ENCODE measurements at regions not wholly inside any gene's neighbourhood (a gene's known extent, or its start where the extent isn't known, plus 50 kb on each side); places are given as distances from the start of the nearest gene placed in this dataset.
"Not testable (repeated sequence)": the region's sequence is repeated elsewhere in the genome, so short reads cannot be mapped to it uniquely, and the experiment has no call there.

GRCh38 chr1:143717434-143717833, 254.4 kb downstream of the FAM72C start:
- no peaks in the 10 kb centered on the region for H3K9me3 ChIP-seq (ENCODE audit: insufficient read depth, low read length, severe bottlenecking)
- H3K4me2 ChIP-seq (ENCODE audit: insufficient read depth, low read length) = no peak overlapping the region
- no peaks in the 10 kb centered on the region for H3K36me3 ChIP-seq (ENCODE audit: insufficient read depth, low read length)
- no peak overlapping the region for H3K27ac ChIP-seq (ENCODE audit: low read length)
- no peak overlapping the region for H3K4me3 ChIP-seq (ENCODE audit: low read depth in 1 of 2, low read length in 2 of 2)
- H3K9ac ChIP-seq (ENCODE audit: low read depth, low read length) = no peak overlapping the region
- H2AFZ ChIP-seq (ENCODE audit: low read depth, low read length) = no peak overlapping the region
- no peak for DNase-seq
- no peak for ATAC-seq (ENCODE audit: insufficient read depth, low read depth)
- no peaks in the 10 kb centered on the region for H3K4me1 ChIP-seq (ENCODE audit: insufficient read depth, low read length)
- H3K27me3 ChIP-seq (ENCODE audit: insufficient read depth, low read length, poor library complexity) = no peaks in the 10 kb centered on the region
- H4K20me1 ChIP-seq (ENCODE audit: insufficient read depth, low read length) = no peaks in the 10 kb centered on the region
- no peaks in the 10 kb centered on the region for H3K79me2 ChIP-seq (ENCODE audit: insufficient read depth, low read length)
- TF ChIP-seq CTCF (IDR thresholded peaks at IDR 0.05; ENCODE audit: borderline replicate concordance, extremely low read depth, low read length, poor library complexity, severe bottlenecking) (no peak), EZH2 (IDR thresholded peaks at IDR 0.05; ENCODE audit: borderline replicate concordance, low read depth, low read length, severe bottlenecking) (no peak)

DNA sequence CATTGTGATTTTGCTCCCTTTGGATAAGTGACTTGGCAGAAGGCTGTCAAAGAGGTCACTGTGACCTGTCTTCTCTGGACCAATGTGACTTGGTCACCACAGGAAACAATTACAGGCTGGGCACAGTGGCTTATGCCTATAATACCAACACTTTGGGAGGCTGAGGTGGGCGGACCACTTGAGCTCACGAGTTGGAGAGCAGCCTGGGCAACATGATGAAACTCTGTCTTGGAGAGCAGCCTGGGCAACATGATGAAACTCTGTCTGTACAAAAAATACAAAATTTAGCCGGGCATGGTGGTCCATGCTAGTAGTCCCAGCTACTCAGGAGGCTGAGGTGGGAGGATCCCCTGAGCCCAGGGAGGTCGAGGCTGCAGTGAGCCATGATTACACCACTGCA, 256.9 kb downstream of the FAM72C start:
- not testable (repeated sequence) for H3K9me3 ChIP-seq (ENCODE audit: insufficient read depth, low read length, severe bottlenecking); H3K4me2 ChIP-seq (ENCODE audit: insufficient read depth, low read length); H4K20me1 ChIP-seq (ENCODE audit: insufficient read depth, low read length); H3K9ac ChIP-seq (ENCODE audit: low read depth, low read length); H3K4me3 ChIP-seq (ENCODE audit: low read depth in 1 of 2, low read length in 2 of 2); H3K27me3 ChIP-seq (ENCODE audit: insufficient read depth, low read length, poor library complexity); H3K79me2 ChIP-seq (ENCODE audit: insufficient read depth, low read length); H3K27ac ChIP-seq (ENCODE audit: low read length); H3K4me1 ChIP-seq (ENCODE audit: insufficient read depth, low read length); H3K36me3 ChIP-seq (ENCODE audit: insufficient read depth, low read length); DNase-seq; ATAC-seq (ENCODE audit: insufficient read depth, low read depth); H2AFZ ChIP-seq (ENCODE audit: low read depth, low read length)

GRCh38 chr1:143709606-143710259, 262.1 kb downstream of the FAM72C start:
- not testable (repeated sequence) for H4K20me1 ChIP-seq (ENCODE audit: insufficient read depth, low read length); H3K4me3 ChIP-seq (ENCODE audit: low read depth in 1 of 2, low read length in 2 of 2); DNase-seq; H3K9ac ChIP-seq (ENCODE audit: low read depth, low read length); H3K27ac ChIP-seq (ENCODE audit: low read length); H2AFZ ChIP-seq (ENCODE audit: low read depth, low read length); ATAC-seq (ENCODE audit: insufficient read depth, low read depth); H3K36me3 ChIP-seq (ENCODE audit: insufficient read depth, low read length); H3K27me3 ChIP-seq (ENCODE audit: insufficient read depth, low read length, poor library complexity); H3K79me2 ChIP-seq (ENCODE audit: insufficient read depth, low read length); H3K4me2 ChIP-seq (ENCODE audit: insufficient read depth, low read length); H3K4me1 ChIP-seq (ENCODE audit: insufficient read depth, low read length); H3K9me3 ChIP-seq (ENCODE audit: insufficient read depth, low read length, severe bottlenecking)

DNA sequence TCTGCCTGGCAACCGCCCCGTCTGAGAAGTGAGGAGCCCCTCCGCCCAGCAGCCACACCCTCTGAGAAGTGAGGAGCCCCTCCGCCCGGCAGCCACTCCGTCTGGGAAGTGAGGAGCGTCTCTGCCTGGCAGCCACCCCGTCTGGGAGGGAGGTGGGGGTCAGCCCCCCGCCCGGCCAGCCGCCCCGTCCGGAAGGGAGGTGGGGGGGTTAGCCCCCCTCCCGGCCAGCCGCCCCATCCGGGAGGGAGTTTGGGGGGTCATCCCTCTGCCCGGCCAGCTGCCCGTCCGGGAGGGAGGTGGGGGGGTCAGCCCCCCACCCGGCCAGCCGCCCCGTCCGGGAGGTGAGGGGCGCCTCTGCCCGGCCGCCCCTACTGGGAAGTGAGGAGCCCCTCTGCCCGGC, 269.0 kb downstream of the FAM72C start:
- not testable (repeated sequence) for H3K36me3 ChIP-seq (ENCODE audit: insufficient read depth, low read length); H4K20me1 ChIP-seq (ENCODE audit: insufficient read depth, low read length); H3K4me2 ChIP-seq (ENCODE audit: insufficient read depth, low read length); H3K9ac ChIP-seq (ENCODE audit: low read depth, low read length); H3K9me3 ChIP-seq (ENCODE audit: insufficient read depth, low read length, severe bottlenecking); H3K79me2 ChIP-seq (ENCODE audit: insufficient read depth, low read length); H2AFZ ChIP-seq (ENCODE audit: low read depth, low read length); H3K27ac ChIP-seq (ENCODE audit: low read length); H3K4me1 ChIP-seq (ENCODE audit: insufficient read depth, low read length); ATAC-seq (ENCODE audit: insufficient read depth, low read depth); DNase-seq; H3K4me3 ChIP-seq (ENCODE audit: low read depth in 1 of 2, low read length in 2 of 2); H3K27me3 ChIP-seq (ENCODE audit: insufficient read depth, low read length, poor library complexity)

DNA sequence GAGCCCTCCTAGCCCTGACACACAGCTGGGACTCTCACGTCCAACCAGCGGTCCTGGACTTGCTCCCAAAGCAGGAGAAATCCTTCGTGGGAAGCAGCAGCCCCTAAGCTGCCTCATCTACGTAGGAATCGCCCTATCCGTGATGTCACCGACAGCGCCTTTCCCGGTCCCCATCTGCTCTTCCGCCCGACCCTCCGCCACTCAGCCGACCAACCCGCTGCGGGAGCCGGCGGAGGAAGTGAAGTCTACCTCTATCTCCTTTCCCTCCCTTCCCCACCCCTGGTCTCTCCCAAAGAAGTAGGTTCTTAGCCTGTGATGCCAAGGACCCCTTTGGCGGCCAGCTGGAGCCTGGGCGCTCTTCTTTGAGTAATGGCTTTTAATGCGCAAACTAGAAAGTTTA, 272.1 kb downstream of the FAM72C start:
- no peak overlapping the region for H2AFZ ChIP-seq (ENCODE audit: low read depth, low read length)
- H3K27ac ChIP-seq (ENCODE audit: low read length) = no peak overlapping the region
- H3K36me3 ChIP-seq (ENCODE audit: insufficient read depth, low read length) = no peaks in the 10 kb centered on the region
- no peak for TF ChIP-seq EZH2 (IDR thresholded peaks at IDR 0.05; ENCODE audit: borderline replicate concordance, low read depth, low read length, severe bottlenecking)
- TF ChIP-seq CTCF (IDR thresholded peaks at IDR 0.05; ENCODE audit: borderline replicate concordance, extremely low read depth, low read length, poor library complexity, severe bottlenecking) = no peak
- ATAC-seq (ENCODE audit: insufficient read depth, low read depth) (no peak), DNase-seq (no peak)
- H3K9me3 ChIP-seq (ENCODE audit: insufficient read depth, low read length, severe bottlenecking) = no peaks in the 10 kb centered on the region
- no peak overlapping the region for H3K9ac ChIP-seq (ENCODE audit: low read depth, low read length)
- H3K27me3 ChIP-seq (ENCODE audit: insufficient read depth, low read length, poor library complexity) = no peaks in the 10 kb centered on the region
- H4K20me1 ChIP-seq (ENCODE audit: insufficient read depth, low read length) = no peaks in the 10 kb centered on the region
- no peaks in the 10 kb centered on the region for H3K4me1 ChIP-seq (ENCODE audit: insufficient read depth, low read length)
- H3K4me2 ChIP-seq (ENCODE audit: insufficient read depth, low read length) = no peak overlapping the region
- H3K79me2 ChIP-seq (ENCODE audit: insufficient read depth, low read length) = no peaks in the 10 kb centered on the region
- H3K4me3 ChIP-seq (ENCODE audit: low read depth in 1 of 2, low read length in 2 of 2) = no peak overlapping the region
